ENCODE measurements at regions not wholly inside any gene's neighbourhood (a gene's known extent, or its start where the extent isn't known, plus 50 kb on each side); places are given as distances from the start of the nearest gene placed in this dataset.

- Histone ChIP-seq H3K79me2 (ENCODE audit: control insufficient read depth, insufficient read depth, low read length) (no peaks in the 10 kb centered on the region), H3K4me2 (ENCODE audit: control insufficient read depth, insufficient read depth) (no peak overlapping the region), H3K36me3 (ENCODE audit: control insufficient read depth in 2 of 2, insufficient read depth in 2 of 2, low read length in 1 of 2) (no peaks in the 10 kb centered on the region), H3K27ac (ENCODE audit: control insufficient read depth, insufficient read depth) (no peak overlapping the region), H3K9ac (ENCODE audit: control insufficient read depth, insufficient read depth, low read length) (no peak overlapping the region), H3K9me3 (replicated peaks; ENCODE audit: control insufficient read depth, insufficient read depth, low read length) (no peaks in the 10 kb centered on the region), H3K27me3 (replicated peaks in 1 of 2; ENCODE audit: control insufficient read depth in 2 of 2, insufficient read depth in 2 of 2, low read length in 1 of 2) (no peaks in the 10 kb centered on the region), H2AFZ (ENCODE audit: control insufficient read depth, low read depth, low read length) (no peak overlapping the region), H3K4me1 (ENCODE audit: control insufficient read depth, insufficient read depth, low read length) (no peaks in the 10 kb centered on the region), H4K20me1 (ENCODE audit: control insufficient read depth, insufficient read depth) (no peaks in the 10 kb centered on the region), H3K4me3 (no peak overlapping the region)
- no peak for DNase-seq (ENCODE audit: low read depth, low spot score)
- ChIA-PET RAD21 (ENCODE audit: unreplicated experiment) (no interaction called here), CTCF (no interaction called here), SMC1A (ENCODE audit: uncharacterized antibody, unreplicated experiment) (no interaction called here), POLR2A (no interaction called here)
- BruUV-seq (replicated peaks), result no TSS peak
- TF ChIP-seq JUND (IDR thresholded peaks at IDR 0.05; ENCODE audit: low read depth, low read length), result no peak
- no peak for TF ChIP-seq NFYA (IDR thresholded peaks at IDR 0.05; ENCODE audit: borderline replicate concordance, low read depth, low read length)
- TF ChIP-seq ZBED1 (IDR thresholded peaks at IDR 0.05; ENCODE audit: borderline replicate concordance), result no peak
- no peak for TF ChIP-seq FOXM1 (IDR thresholded peaks at IDR 0.05; ENCODE audit: low read depth, low read length)
- no peak for ATAC-seq
- FAIRE-seq, result no peak
- intact Hi-C loops (cut with micrococcal nuclease; ENCODE audit: unreplicated experiment) (no loop called here), in situ Hi-C loops (cut with MboI) (no loop called here)
Observed at GRCh38 chrX:14406225-14406624, 123.1 kb upstream of the GLRA2 start.

- FAIRE-seq (no peak), DNase-seq (ENCODE audit: low read depth, low spot score) (no peak), ATAC-seq (no peak)
- ChIA-PET RAD21 (ENCODE audit: unreplicated experiment) (no interaction called here), POLR2A (no interaction called here), CTCF (no interaction called here), SMC1A (ENCODE audit: uncharacterized antibody, unreplicated experiment) (interaction anchor here (0.7 kb wide), 1 partner anchor 266 kb away, joined by 4 read pairs; no protein-coding TSS in a partner anchor)
- 35% methylated on average over 2 of the region's 2 CpGs for WGBS (ENCODE audit: insufficient coverage, insufficient replicate concordance, low lambda C conversion rate, missing lambda C conversion rate)
- no peaks in the 10 kb centered on the region for H3K36me3 ChIP-seq (ENCODE audit: control insufficient read depth in 2 of 2, insufficient read depth in 2 of 2, low read length in 1 of 2)
- H3K27ac ChIP-seq (ENCODE audit: control insufficient read depth, insufficient read depth), result no peak overlapping the region
- H3K4me2 ChIP-seq (ENCODE audit: control insufficient read depth, insufficient read depth), result no peak overlapping the region
- in situ Hi-C loops (cut with MboI) (no loop called here), intact Hi-C loops (cut with micrococcal nuclease; ENCODE audit: unreplicated experiment) (no loop called here)
- no peak overlapping the region for H3K4me3 ChIP-seq
- no peaks in the 10 kb centered on the region for H3K79me2 ChIP-seq (ENCODE audit: control insufficient read depth, insufficient read depth, low read length)
- H4K20me1 ChIP-seq (ENCODE audit: control insufficient read depth, insufficient read depth), result no peaks in the 10 kb centered on the region
- no TSS peak for BruUV-seq (replicated peaks)
- no peak overlapping the region for H2AFZ ChIP-seq (ENCODE audit: control insufficient read depth, low read depth, low read length)
- H3K9ac ChIP-seq (ENCODE audit: control insufficient read depth, insufficient read depth, low read length), result no peak overlapping the region
- H3K4me1 ChIP-seq (ENCODE audit: control insufficient read depth, insufficient read depth, low read length), result no peaks in the 10 kb centered on the region
- H3K9me3 ChIP-seq (replicated peaks; ENCODE audit: control insufficient read depth, insufficient read depth, low read length), result no peaks in the 10 kb centered on the region
- no peaks in the 10 kb centered on the region for H3K27me3 ChIP-seq (replicated peaks in 1 of 2; ENCODE audit: control insufficient read depth in 2 of 2, insufficient read depth in 2 of 2, low read length in 1 of 2)
- TF ChIP-seq EED (IDR thresholded peaks at IDR 0.05; ENCODE audit: low read depth), result no peak
- TF ChIP-seq MYC (IDR thresholded peaks at IDR 0.05; ENCODE audit: insufficient read depth, insufficient read length, insufficient replicate concordance, low read length, severe bottlenecking), result no peak
- no peak for TF ChIP-seq GABPA (IDR thresholded peaks at IDR 0.05; ENCODE audit: low read depth)
- TF ChIP-seq E2F8 (IDR thresholded peaks at IDR 0.05; ENCODE audit: low read depth, partially characterized antibody), result no peak
- TF ChIP-seq CHD4 (IDR thresholded peaks at IDR 0.05), result no peak
- no peak for TF ChIP-seq SPI1 (IDR thresholded peaks at IDR 0.05; ENCODE audit: borderline replicate concordance, insufficient read depth, low read depth, low read length)
- TF ChIP-seq CBFB (IDR thresholded peaks at IDR 0.05; ENCODE audit: low read depth), result no peak
- TF ChIP-seq NFYB (IDR thresholded peaks at IDR 0.05; ENCODE audit: insufficient read depth, low read depth, low read length), result no peak
- TF ChIP-seq BRCA1 (IDR thresholded peaks at IDR 0.05; ENCODE audit: low read depth, low read length), result no peak
- TF ChIP-seq TCF12 (IDR thresholded peaks at IDR 0.05; ENCODE audit: low read depth, low read length), result no peak
- TF ChIP-seq POU2F2 (IDR thresholded peaks at IDR 0.05; ENCODE audit: borderline replicate concordance, low read depth, low read length), result no peak
- no peak for TF ChIP-seq NR2F1 (conservative IDR thresholded peaks at IDR 0.05)
- no peak for TF ChIP-seq IRF5 (IDR thresholded peaks at IDR 0.05; ENCODE audit: borderline replicate concordance)
Observed at GRCh38 chrX:14398725-14399124, 130.6 kb upstream of the GLRA2 start.

All from GM12878 (cell line).